IMR-90 (cell line): ENCODE measurements at regions not wholly inside any gene's neighbourhood (a gene's known extent, or its start where the extent isn't known, plus 50 kb on each side); places are given as distances from the start of the nearest gene placed in this dataset.

Experiments used
- ATAC-seq: fragments of 200-7000 bp; cut with Tn5 transposase; 2 replicates; pipeline ENCODE4 v1.9.1; 2020; ENCODE audit warnings: low read depth, mild to moderate bottlenecking, moderate library complexity
- BruUV-seq: library from RNA; stranded (reverse); fragments of 400-500 nt; replicated peaks from 2 replicates; lab custom pipeline; 2021; lab: Mats Ljungman, UMichigan
- CTCF ChIA-PET: fragments of 300-600 bp; formaldehyde crosslinking; extraction: SDS; loops from one replicate; lab custom pipeline; 2021; ENCODE audit warnings: antibody characterized with exemption; lab: Yijun Ruan, JAX
- POLR2A ChIA-PET: fragments of 300-600 bp; sonication (Branson Sonifier 250); formaldehyde crosslinking; loops from one replicate; lab custom pipeline; 2022; ENCODE audit warnings: antibody characterized with exemption; ENCODE audit not compliant: unreplicated experiment; lab: Charles Lee
- DNase-seq: peaks from one replicate; pipeline ENCODE4 v3.0.0; 2013
- H2AFZ ChIP-seq: replicated peaks from 2 replicates; pipeline ENCODE3; 2013; ENCODE audit warnings: low read length, mild to moderate bottlenecking; ENCODE audit not compliant: poor library complexity
- H2AK5ac ChIP-seq: 2 replicates; pipeline ENCODE4 v1.6.1; 2013; ENCODE audit warnings: low read depth, low read length, inconsistent platforms
- H2AK9ac ChIP-seq: replicated peaks from 2 replicates; pipeline ENCODE3; 2013; ENCODE audit warnings: mild to moderate bottlenecking, low read depth, low read length, moderate library complexity; ENCODE audit not compliant: poor library complexity
- H2BK120ac ChIP-seq: 2 replicates; pipeline ENCODE4 v1.6.1; 2013; ENCODE audit warnings: low read depth, low read length, inconsistent platforms
- H2BK15ac ChIP-seq: 3 replicates; pipeline ENCODE4 v1.6.1; 2013; ENCODE audit warnings: low read depth, low read length, inconsistent platforms
- H2BK20ac ChIP-seq: 2 replicates; pipeline ENCODE4 v1.6.1; 2013; ENCODE audit warnings: low read depth, mild to moderate bottlenecking, inconsistent platforms, low read length, moderate library complexity
- H2BK5ac ChIP-seq: 2 replicates; pipeline ENCODE4 v1.6.1; 2013; ENCODE audit warnings: mild to moderate bottlenecking, low read depth, low read length, inconsistent platforms; ENCODE audit not compliant: poor library complexity, severe bottlenecking
- H3K14ac ChIP-seq: replicated peaks from 2 replicates; pipeline ENCODE4 v1.6.1; 2013; ENCODE audit warnings: low read depth, low read length, inconsistent platforms
- H3K18ac ChIP-seq: 2 replicates; pipeline ENCODE4 v1.6.1; 2013; ENCODE audit warnings: low read depth, low read length, control low read depth
- H3K23ac ChIP-seq: 2 replicates; pipeline ENCODE4 v1.6.1; 2013; ENCODE audit warnings: low read depth, low read length, inconsistent platforms
- H3K27ac ChIP-seq: 2 replicates; pipeline ENCODE4 v1.5.1; 2013; ENCODE audit warnings: mild to moderate bottlenecking, control low read depth, low read length; ENCODE audit not compliant: insufficient read depth
- H3K27me3 ChIP-seq: 2 replicates; pipeline ENCODE4 v1.6.1; 2013; ENCODE audit warnings: low read length; ENCODE audit not compliant: control insufficient read depth, insufficient read depth
- H3K36me3 ChIP-seq: 2 replicates; pipeline ENCODE4 v1.6.1; 2013; ENCODE audit warnings: low read length, mixed read lengths; ENCODE audit not compliant: control insufficient read depth, insufficient read depth
- H3K4ac ChIP-seq: 2 replicates; pipeline ENCODE4 v1.6.1; 2013; ENCODE audit warnings: low read depth, low read length, inconsistent platforms
- H3K4me1 ChIP-seq: 2 replicates; pipeline ENCODE4 v1.6.1; 2013; ENCODE audit warnings: low read length, mixed read lengths; ENCODE audit not compliant: control insufficient read depth, insufficient read depth
- H3K4me2 ChIP-seq: 2 replicates; pipeline ENCODE4 v1.6.1; 2013; ENCODE audit warnings: low read depth, mild to moderate bottlenecking, control low read depth, low read length, moderate library complexity
- H3K4me3 ChIP-seq: 2 replicates; pipeline ENCODE4 v1.5.1; 2013; ENCODE audit warnings: low read depth, mild to moderate bottlenecking, control low read depth, low read length, moderate library complexity; ENCODE audit not compliant: insufficient read depth
- H3K56ac ChIP-seq: 2 replicates; pipeline ENCODE4 v1.6.1; 2013; ENCODE audit warnings: low read length, inconsistent platforms; ENCODE audit not compliant: insufficient read depth; ENCODE audit errors: extremely low read depth
- H3K79me1 ChIP-seq, 2 experiments: 2 replicates each; pipeline ENCODE4 v1.6.1; 2013; ENCODE audit warnings: low read length in 2 of 2, inconsistent platforms in 1 of 2, low read depth in 1 of 2
- H3K9ac ChIP-seq: 2 replicates; pipeline ENCODE4 v1.6.1; 2013; ENCODE audit warnings: low read depth, low read length, control low read depth
- H3K9me1 ChIP-seq: 2 replicates; pipeline ENCODE4 v1.6.1; 2013; ENCODE audit warnings: low read length, inconsistent platforms; ENCODE audit not compliant: insufficient read depth
- H3K9me3 ChIP-seq: 2 replicates; pipeline ENCODE4 v1.6.1; 2013; ENCODE audit warnings: low read length; ENCODE audit not compliant: control insufficient read depth, insufficient read depth
- H4K20me1 ChIP-seq: 2 replicates; pipeline ENCODE4 v1.6.1; 2013; ENCODE audit warnings: low read length, inconsistent platforms; ENCODE audit not compliant: insufficient read depth
- H4K5ac ChIP-seq: 2 replicates; pipeline ENCODE4 v1.6.1; 2013; ENCODE audit warnings: mild to moderate bottlenecking, low read depth, low read length, control low read depth
- H4K8ac ChIP-seq, 2 experiments: 2 replicates each; pipeline ENCODE4 v1.6.1; 2013; ENCODE audit warnings: low read depth in 2 of 2, low read length in 2 of 2, control low read depth in 1 of 2, inconsistent platforms in 1 of 2
- H4K91ac ChIP-seq: 2 replicates; pipeline ENCODE4 v1.6.1; 2013; ENCODE audit warnings: low read depth, low read length, inconsistent platforms; ENCODE audit not compliant: insufficient read depth
- BHLHE40 ChIP-seq: fragments of 150-350 bp; IDR thresholded peaks from 2 replicates; pipeline ENCODE4 v1.6.1; 2016; ENCODE audit warnings: mild to moderate bottlenecking, low read depth, low read length
- FOS ChIP-seq: fragments of 150-350 bp; IDR thresholded peaks from 2 replicates; pipeline ENCODE4 v1.6.1; 2016; ENCODE audit warnings: low read depth, low read length
- MAFK ChIP-seq: IDR thresholded peaks from 2 replicates; pipeline ENCODE4 v1.6.1; 2012; ENCODE audit warnings: low read depth, low read length, improper control_type of control experiment
- MAZ ChIP-seq: IDR thresholded peaks from 2 replicates; pipeline ENCODE4 v1.6.1; 2012; ENCODE audit warnings: low read depth, mild to moderate bottlenecking, low read length, improper control_type of control experiment, moderate library complexity, borderline replicate concordance
- MXI1 ChIP-seq: IDR thresholded peaks from 2 replicates; pipeline ENCODE4 v1.6.1; 2012; ENCODE audit warnings: low read depth, mild to moderate bottlenecking, low read length, moderate library complexity, borderline replicate concordance
- NFE2L2 ChIP-seq: fragments of 150-350 bp; IDR thresholded peaks from 2 replicates; pipeline ENCODE4 v1.6.1; 2016; ENCODE audit warnings: low read depth, mild to moderate bottlenecking, low read length
- POLR2A ChIP-seq: IDR thresholded peaks from 2 replicates; pipeline ENCODE4 v1.6.1; 2012; ENCODE audit warnings: mild to moderate bottlenecking, low read depth, low read length
- RCOR1 ChIP-seq: IDR thresholded peaks from 2 replicates; pipeline ENCODE4 v1.6.1; 2012; ENCODE audit warnings: mild to moderate bottlenecking, low read length, improper control_type of control experiment; ENCODE audit not compliant: insufficient replicate concordance
- RFX5 ChIP-seq: IDR thresholded peaks from 2 replicates; pipeline ENCODE4 v1.8.0; 2012; ENCODE audit warnings: low read depth, mild to moderate bottlenecking, low read length, moderate library complexity
- SMC3 ChIP-seq: fragments of 150-350 bp; IDR thresholded peaks from 2 replicates; pipeline ENCODE4 v1.6.1; 2016; ENCODE audit warnings: low read depth, mild to moderate bottlenecking, antibody characterized with exemption, low read length, moderate library complexity
- WGBS, 2 experiments: methylation state at CpG; one replicate each; pipeline versions ENCODE4 v1.1.5 to v1.1.7; 2013; ENCODE audit warnings: missing lambda C conversion rate in 2 of 2; ENCODE audit not compliant: insufficient read length in 1 of 2; ENCODE audit errors: extremely low coverage in 2 of 2; 5-methylcytosine and 5-hydroxymethylcytosine counted together
- dilution Hi-C: fragments of 300-500 bp; cut with HindIII; formaldehyde crosslinking; loops from one replicate; pipeline ENCODE4 v1.14.3; 2018; ENCODE audit warnings: low sequenced_read_pairs; ENCODE audit not compliant: unreplicated experiment
- in situ Hi-C: fragments of 300-500 bp; cut with MboI; formaldehyde crosslinking; loops from 3 replicates; pipeline ENCODE4 v1.14.3; 2019; ENCODE audit warnings: low sequenced_read_pairs, inconsistent platforms, mixed read lengths
- intact Hi-C: fragments of 100-400 bp; cut with micrococcal nuclease; formaldehyde crosslinking; loops from 2 replicates; pipeline ENCODE4 v1.10.0; 2022
- TF ChIP-seq, protein P1 (sequence below): fragments of 150-350 bp; IDR thresholded peaks from 2 replicates; pipeline ENCODE4 v1.6.1; 2017; ENCODE audit warnings: mild to moderate bottlenecking, antibody characterized with exemption, low read length, low read depth

DNA sequence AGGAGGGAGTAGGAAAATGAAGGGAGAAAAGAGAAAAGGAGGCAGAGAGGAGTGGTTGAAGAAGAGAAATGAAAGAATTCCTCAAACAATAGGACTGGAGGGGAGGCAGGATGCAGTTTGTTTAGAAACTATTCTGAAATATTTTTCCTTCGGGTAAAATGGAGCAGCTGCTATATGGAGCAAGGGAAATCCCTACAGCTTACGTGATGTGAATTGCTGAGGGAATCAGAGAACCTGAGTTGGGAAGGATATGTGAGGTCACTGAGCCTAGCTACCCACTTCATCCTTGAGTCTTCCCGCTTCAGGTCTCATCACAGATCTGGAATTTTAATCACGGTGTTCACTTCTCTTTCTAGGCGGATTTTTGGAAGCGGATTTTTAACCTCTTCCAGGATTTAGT, 204.3 kb downstream of the ERCC6L2 start:
- Histone ChIP-seq H3K23ac (no peak overlapping the region), H4K5ac (no peak overlapping the region), H2AK5ac (no peak overlapping the region), H3K79me1 (no peaks in the 10 kb centered on the region), H3K9me3 (no peaks in the 10 kb centered on the region), H4K20me1 (no peaks in the 10 kb centered on the region), H2AFZ (no peak overlapping the region), H3K4me3 (no peak overlapping the region), H3K36me3 (no peaks in the 10 kb centered on the region), H3K4ac (no peak overlapping the region), H4K91ac (no peak overlapping the region), H3K56ac (no peak overlapping the region), H3K4me2 (no peak overlapping the region), H3K9me1 (no peaks in the 10 kb centered on the region), H3K27me3 (peaks cover 16% of the 10 kb centered on the region), H3K18ac (no peak overlapping the region), H3K27ac (no peak overlapping the region), H2BK120ac (no peak overlapping the region), H2BK20ac (no peak overlapping the region), H3K14ac (no peak overlapping the region), H2BK15ac (no peak overlapping the region), H2BK5ac (no peak overlapping the region), H2AK9ac (no peak overlapping the region), H4K8ac (no peak overlapping the region), H3K4me1 (peaks cover 1% of the 10 kb centered on the region; the same call in 1 of the 2 replicates), H3K9ac (no peak overlapping the region)
- CTCF ChIA-PET: interaction anchor here (0.6 to 1.4 kb wide), 2 partner anchors 9 to 573 kb away, joined by 3 to 4 read pairs; no protein-coding TSS in a partner anchor
- ATAC-seq: no peak
- in situ Hi-C loops: no loop called here
- TF ChIP-seq SMC3: no peak
- no peak for TF ChIP-seq NFE2L2
- TF ChIP-seq MAZ: no peak
- no peak for TF ChIP-seq POLR2A
- TF ChIP-seq RCOR1: no peak
- TF ChIP-seq RFX5: no peak
- no peak for TF ChIP-seq FOS
- no peak for TF ChIP-seq MXI1
- TF ChIP-seq BHLHE40: no peak
- TF ChIP-seq, protein P1, sequence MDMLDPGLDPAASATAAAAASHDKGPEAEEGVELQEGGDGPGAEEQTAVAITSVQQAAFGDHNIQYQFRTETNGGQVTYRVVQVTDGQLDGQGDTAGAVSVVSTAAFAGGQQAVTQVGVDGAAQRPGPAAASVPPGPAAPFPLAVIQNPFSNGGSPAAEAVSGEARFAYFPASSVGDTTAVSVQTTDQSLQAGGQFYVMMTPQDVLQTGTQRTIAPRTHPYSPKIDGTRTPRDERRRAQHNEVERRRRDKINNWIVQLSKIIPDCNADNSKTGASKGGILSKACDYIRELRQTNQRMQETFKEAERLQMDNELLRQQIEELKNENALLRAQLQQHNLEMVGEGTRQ: no peak
- TF ChIP-seq MAFK: no peak
- 92% methylated on average over 4 of the region's 6 CpGs; no CpG with 5 or more reads in 1 of the 2 experiments for whole genome bisulfite sequencing, 2 experiments
- intact Hi-C loops: no loop called here
- POLR2A ChIA-PET: no interaction called here
- BruUV-seq: no TSS peak
- dilution Hi-C loops: no loop called here
- no peak for DNase-seq
